Loucy (cell line): ENCODE measurements at regions not wholly inside any gene's neighbourhood (a gene's known extent, or its start where the extent isn't known, plus 50 kb on each side); places are given as distances from the start of the nearest gene placed in this dataset.

ENCODE experiments used
- H2AFZ ChIP-seq: fragments of 200-600 bp; sonication (generic); 2 replicates; pipeline ENCODE4 v1.6.0; 2016; ENCODE audit warnings: antibody characterized with exemption, mild to moderate bottlenecking, low read length, moderate library complexity
- H3F3A ChIP-seq: fragments of 200-600 bp; 2 replicates; pipeline ENCODE4 v1.6.0; 2016; ENCODE audit warnings: antibody characterized with exemption, low read depth, mild to moderate bottlenecking
- H3K27me3 ChIP-seq: fragments of 200-600 bp; sonication (generic); 2 replicates; pipeline ENCODE4 v1.6.1; 2014; ENCODE audit warnings: low read length, mild to moderate bottlenecking; ENCODE audit not compliant: insufficient read depth, poor library complexity, severe bottlenecking
- H3K36me3 ChIP-seq: fragments of 200-600 bp; sonication (generic); 2 replicates; pipeline ENCODE4 v1.6.1; 2016; ENCODE audit warnings: low read length; ENCODE audit not compliant: insufficient read depth
- H3K4me1 ChIP-seq: fragments of 200-600 bp; sonication (generic); 2 replicates; pipeline ENCODE4 v1.5.1; 2014; ENCODE audit warnings: low read length, mild to moderate bottlenecking; ENCODE audit not compliant: insufficient read depth, poor library complexity, severe bottlenecking
- H3K4me2 ChIP-seq: fragments of 200-600 bp; sonication (generic); 2 replicates; pipeline ENCODE4 v1.6.0; 2014; ENCODE audit warnings: antibody characterized with exemption, low read length, low read depth, mild to moderate bottlenecking; ENCODE audit not compliant: poor library complexity, severe bottlenecking
- H3K4me3 ChIP-seq: fragments of 200-600 bp; sonication (generic); 2 replicates; pipeline ENCODE4 v1.5.1; 2014; ENCODE audit warnings: low read length, mild to moderate bottlenecking, mixed read lengths; ENCODE audit not compliant: poor library complexity, severe bottlenecking
- H3K79me2 ChIP-seq: fragments of 200-600 bp; sonication (generic); 2 replicates; pipeline ENCODE4 v1.6.1; 2014; ENCODE audit warnings: low read length; ENCODE audit not compliant: insufficient read depth
- H3K9ac ChIP-seq: fragments of 200-600 bp; sonication (generic); 2 replicates; pipeline ENCODE4 v1.6.0; 2014; ENCODE audit warnings: mild to moderate bottlenecking, low read depth, low read length, moderate library complexity; ENCODE audit not compliant: poor library complexity, severe bottlenecking
- H3K9me2 ChIP-seq: fragments of 200-600 bp; sonication (generic); replicated peaks from 2 replicates; pipeline ENCODE4 v1.6.1; 2016; ENCODE audit warnings: low read depth, low read length, mixed read lengths
- H3K9me3 ChIP-seq: fragments of 200-600 bp; sonication (generic); 2 replicates; pipeline ENCODE4 v1.6.1; 2014; ENCODE audit warnings: mild to moderate bottlenecking, antibody characterized with exemption, low read length, low read depth; ENCODE audit not compliant: insufficient read depth
- H4K20me1 ChIP-seq: fragments of 200-600 bp; sonication (generic); 2 replicates; pipeline ENCODE4 v1.6.0; 2014; ENCODE audit warnings: antibody characterized with exemption, low read length, mild to moderate bottlenecking; ENCODE audit not compliant: insufficient read depth, poor library complexity, severe bottlenecking
- EZH2phosphoT487 ChIP-seq: fragments of 200-600 bp; IDR thresholded peaks from 2 replicates; pipeline ENCODE4 v1.6.1; 2018; ENCODE audit warnings: antibody characterized with exemption, mild to moderate bottlenecking, moderate library complexity, borderline replicate concordance
- TF ChIP-seq, protein P1 (sequence below): fragments of 200-600 bp; sonication (generic); conservative IDR thresholded peaks from 2 replicates; pipeline ENCODE4 v1.5.1; 2014; ENCODE audit warnings: mild to moderate bottlenecking, antibody characterized with exemption, low read length

DNA sequence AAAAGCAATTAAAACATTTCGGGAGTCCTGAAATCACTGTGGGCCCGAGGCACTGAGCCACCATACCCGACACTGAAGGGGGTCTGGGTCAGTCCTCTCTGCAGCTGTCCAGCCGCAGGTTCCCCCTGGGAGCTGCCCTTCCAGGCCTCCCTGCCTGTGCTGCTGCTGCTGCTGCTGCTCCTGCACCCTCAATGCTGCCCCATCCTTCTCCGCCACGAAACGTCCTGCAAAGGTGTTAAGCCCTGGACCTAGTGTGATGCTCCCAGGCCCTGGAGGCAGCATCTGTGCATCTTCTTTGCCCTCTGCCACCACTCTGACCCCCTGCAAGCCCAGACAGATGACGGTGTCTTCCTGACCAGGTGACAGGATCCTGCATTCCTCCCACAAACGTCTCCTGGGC is 513.3 kb downstream of the NPHP4 start:
- H3K4me3 ChIP-seq = no peak overlapping the region
- H3K79me2 ChIP-seq = no peaks in the 10 kb centered on the region
- H3K27me3 ChIP-seq = no peaks in the 10 kb centered on the region
- no peaks in the 10 kb centered on the region for H4K20me1 ChIP-seq
- no peaks in the 10 kb centered on the region for H3K9me2 ChIP-seq
- no peak overlapping the region for H3K9ac ChIP-seq
- H3K4me2 ChIP-seq = no peak overlapping the region
- H3K9me3 ChIP-seq = peaks cover 7% of the 10 kb centered on the region; the same call in 1 of the 2 replicates
- H3K36me3 ChIP-seq = no peaks in the 10 kb centered on the region
- H3F3A ChIP-seq = no peaks in the 10 kb centered on the region
- H2AFZ ChIP-seq = no peak overlapping the region
- H3K4me1 ChIP-seq = no peaks in the 10 kb centered on the region
- no peak for TF ChIP-seq EZH2phosphoT487
- TF ChIP-seq, protein P1, sequence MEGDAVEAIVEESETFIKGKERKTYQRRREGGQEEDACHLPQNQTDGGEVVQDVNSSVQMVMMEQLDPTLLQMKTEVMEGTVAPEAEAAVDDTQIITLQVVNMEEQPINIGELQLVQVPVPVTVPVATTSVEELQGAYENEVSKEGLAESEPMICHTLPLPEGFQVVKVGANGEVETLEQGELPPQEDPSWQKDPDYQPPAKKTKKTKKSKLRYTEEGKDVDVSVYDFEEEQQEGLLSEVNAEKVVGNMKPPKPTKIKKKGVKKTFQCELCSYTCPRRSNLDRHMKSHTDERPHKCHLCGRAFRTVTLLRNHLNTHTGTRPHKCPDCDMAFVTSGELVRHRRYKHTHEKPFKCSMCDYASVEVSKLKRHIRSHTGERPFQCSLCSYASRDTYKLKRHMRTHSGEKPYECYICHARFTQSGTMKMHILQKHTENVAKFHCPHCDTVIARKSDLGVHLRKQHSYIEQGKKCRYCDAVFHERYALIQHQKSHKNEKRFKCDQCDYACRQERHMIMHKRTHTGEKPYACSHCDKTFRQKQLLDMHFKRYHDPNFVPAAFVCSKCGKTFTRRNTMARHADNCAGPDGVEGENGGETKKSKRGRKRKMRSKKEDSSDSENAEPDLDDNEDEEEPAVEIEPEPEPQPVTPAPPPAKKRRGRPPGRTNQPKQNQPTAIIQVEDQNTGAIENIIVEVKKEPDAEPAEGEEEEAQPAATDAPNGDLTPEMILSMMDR = no peak

DNA sequence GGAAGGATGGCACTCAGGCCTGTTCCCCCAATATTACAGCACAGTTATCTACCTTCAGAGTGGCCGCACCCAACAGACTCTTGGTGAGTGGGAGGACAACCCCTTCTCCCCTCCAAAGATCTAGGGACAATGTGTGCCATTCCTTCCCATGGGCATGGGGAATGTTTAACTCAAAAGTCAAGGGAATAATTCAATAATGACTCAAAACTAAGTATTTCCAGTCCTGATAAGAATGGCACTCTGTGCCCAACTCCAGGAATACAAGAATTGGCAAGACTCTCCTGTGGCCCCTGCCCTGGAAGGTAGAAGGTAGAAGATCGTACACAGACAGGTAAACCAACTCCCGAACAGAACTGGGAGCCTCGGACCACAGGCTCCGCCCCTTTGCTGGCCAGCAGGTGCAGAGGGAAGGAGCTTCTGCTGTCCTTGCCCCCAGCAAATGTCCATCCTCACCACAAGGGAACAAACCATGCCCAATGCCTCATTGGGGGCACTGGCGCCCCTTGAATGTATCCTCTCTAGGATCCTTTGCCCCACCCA is 514.0 kb downstream of the NPHP4 start:
- Histone ChIP-seq H3K9me3 (peaks cover 9% of the 10 kb centered on the region; the same call in 1 of the 2 replicates), H3K9ac (no peak overlapping the region), H3K27me3 (no peaks in the 10 kb centered on the region), H3K4me1 (no peaks in the 10 kb centered on the region), H3K4me2 (no peak overlapping the region), H4K20me1 (no peaks in the 10 kb centered on the region), H3F3A (no peaks in the 10 kb centered on the region), H3K79me2 (no peaks in the 10 kb centered on the region), H3K4me3 (no peak overlapping the region), H3K9me2 (no peaks in the 10 kb centered on the region), H3K36me3 (no peaks in the 10 kb centered on the region), H2AFZ (no peak overlapping the region)
- TF ChIP-seq, protein P1 = no peak
- no peak for TF ChIP-seq EZH2phosphoT487

DNA sequence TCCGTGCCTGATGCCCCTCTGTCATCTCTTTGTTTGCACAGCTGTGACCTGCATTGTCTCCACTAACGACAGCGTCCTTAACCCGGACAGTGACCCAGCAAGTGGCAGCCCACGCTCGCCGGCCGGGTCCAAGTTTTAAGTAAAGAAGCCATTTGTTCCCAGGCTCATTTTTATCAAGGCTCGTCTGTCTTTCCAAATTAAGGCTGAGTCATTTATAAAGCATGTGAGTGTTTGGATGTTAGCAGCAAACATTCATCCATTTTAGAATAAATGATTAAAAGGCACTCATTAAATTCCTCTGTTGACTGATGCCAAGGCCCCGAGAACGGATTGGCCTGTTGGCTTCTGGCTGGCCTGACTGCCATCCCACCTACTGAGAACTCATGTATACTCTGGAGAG is 514.5 kb downstream of the NPHP4 start:
- peaks cover 9% of the 10 kb centered on the region; the same call in 1 of the 2 replicates for H3K9me3 ChIP-seq
- no peaks in the 10 kb centered on the region for H3F3A ChIP-seq
- no peaks in the 10 kb centered on the region for H3K36me3 ChIP-seq
- H3K4me1 ChIP-seq = no peaks in the 10 kb centered on the region
- H3K27me3 ChIP-seq = no peaks in the 10 kb centered on the region
- H3K9me2 ChIP-seq = no peaks in the 10 kb centered on the region
- TF ChIP-seq EZH2phosphoT487 = no peak
- TF ChIP-seq, protein P1 = no peak
- no peak overlapping the region for H3K4me3 ChIP-seq
- H3K9ac ChIP-seq = no peak overlapping the region
- no peak overlapping the region for H2AFZ ChIP-seq
- H3K4me2 ChIP-seq = no peak overlapping the region
- H4K20me1 ChIP-seq = no peaks in the 10 kb centered on the region
- H3K79me2 ChIP-seq = no peaks in the 10 kb centered on the region
